Neural progenitor cell (in vitro differentiated cells): ENCODE measurements at regions not wholly inside any gene's neighbourhood (a gene's known extent, or its start where the extent isn't known, plus 50 kb on each side); places are given as distances from the start of the nearest gene placed in this dataset.

Experiments used
- CTCF ChIP-seq: fragments of 200-600 bp; sonication (generic); IDR thresholded peaks from 2 replicates; pipeline ENCODE4 v1.5.1; 2017; ENCODE audit warnings: antibody characterized with exemption, mild to moderate bottlenecking
- EZH2 ChIP-seq: fragments of 200-600 bp; sonication (generic); IDR thresholded peaks from 2 replicates; pipeline ENCODE4 v1.6.1; 2017; ENCODE audit warnings: antibody characterized with exemption, mild to moderate bottlenecking, moderate library complexity

GRCh38 chr11:33590441-33590840, 110.2 kb downstream of the C11orf91 start:
- TF ChIP-seq CTCF: no peak
- no peak for TF ChIP-seq EZH2
